UCSD-AML1 (cell line): ENCODE measurements at regions not wholly inside any gene's neighbourhood (a gene's known extent, or its start where the extent isn't known, plus 50 kb on each side); places are given as distances from the start of the nearest gene placed in this dataset.
A peak's percentile ranks its signal among the peaks of the same experiment; 100 is the strongest.

Source experiments
- DNase-seq: peaks from one replicate; lab custom pipeline; 2025; ENCODE audit not compliant: unreplicated experiment; lab: John Stamatoyannopoulos, UW

GRCh38 chr12:47412601-47413236, 293.1 kb downstream of the RPAP3 start:
- no peak for DNase-seq

GRCh38 chr12:47411966-47412365, 293.9 kb downstream of the RPAP3 start:
- DNase-seq = no peak

GRCh38 chr12:47410862-47411261, 295.0 kb downstream of the RPAP3 start:
- DNase-seq = no peak

GRCh38 chr12:47410383-47410782, 295.4 kb downstream of the RPAP3 start:
- no peak for DNase-seq

- no peak for DNase-seq
Observed at GRCh38 chr12:47409310-47409987, 296.4 kb downstream of the RPAP3 start.

- DNase-seq = no peak
Observed at GRCh38 chr12:47408171-47408871, 297.5 kb downstream of the RPAP3 start.

- DNase-seq = no peak
Observed at GRCh38 chr12:47407463-47408129, 298.2 kb downstream of the RPAP3 start.

- no peak for DNase-seq
Observed at GRCh38 chr12:47403681-47404080, 302.1 kb downstream of the RPAP3 start.

GRCh38 chr12:47401196-47401595, 304.6 kb downstream of the RPAP3 start:
- peak; percentile 11 for DNase-seq

- no peak for DNase-seq
Observed at GRCh38 chr12:47400266-47400665, 305.6 kb downstream of the RPAP3 start.

GRCh38 chr12:47397664-47398281, 308.1 kb downstream of the RPAP3 start:
- DNase-seq = peak; percentile 16

GRCh38 chr12:47396902-47397663, 308.7 kb downstream of the RPAP3 start:
- DNase-seq = no peak

- no peak for DNase-seq
Observed at GRCh38 chr12:47394070-47394469, 311.8 kb downstream of the RPAP3 start.

- no peak for DNase-seq
Observed at GRCh38 chr12:47393403-47393790, 312.4 kb downstream of the RPAP3 start.

- no peak for DNase-seq
Observed at GRCh38 chr12:47391566-47391965, 311.8 kb upstream of the AMIGO2 start.

- DNase-seq = no peak
Observed at GRCh38 chr12:47388712-47389111, 309.0 kb upstream of the AMIGO2 start.

GRCh38 chr12:47387994-47388393, 308.2 kb upstream of the AMIGO2 start:
- DNase-seq = no peak

- DNase-seq = no peak
Observed at GRCh38 chr12:47385653-47386052, 305.9 kb upstream of the AMIGO2 start.

- DNase-seq = no peak
Observed at GRCh38 chr12:47383942-47384341, 304.2 kb upstream of the AMIGO2 start.

- no peak for DNase-seq
Observed at GRCh38 chr12:47382305-47382704, 302.5 kb upstream of the AMIGO2 start.

GRCh38 chr12:47378907-47379306, 299.1 kb upstream of the AMIGO2 start:
- no peak for DNase-seq
